ENCODE measurements at regions not wholly inside any gene's neighbourhood (a gene's known extent, or its start where the extent isn't known, plus 50 kb on each side); places are given as distances from the start of the nearest gene placed in this dataset.
A peak's percentile ranks its signal among the peaks of the same experiment; 100 is the strongest.

- H3K27me3 ChIP-seq, result no peaks in the 10 kb centered on the region
- H3K36me3 ChIP-seq, result no peaks in the 10 kb centered on the region
- H3K27ac ChIP-seq, result no peak overlapping the region
- no peak for DNase-seq
- no peaks in the 10 kb centered on the region for H3K9me3 ChIP-seq
- TF ChIP-seq CTCF (IDR thresholded peaks at IDR 0.05), result no peak
- TF ChIP-seq POLR2A (IDR thresholded peaks at IDR 0.05), result no peak
- no peaks in the 10 kb centered on the region for H3K4me1 ChIP-seq
- no peak overlapping the region for H3K4me3 ChIP-seq
Measured at GRCh38 chr13:44149821-44150220, 223.8 kb upstream of the SERP2 start.

- TF ChIP-seq CTCF (IDR thresholded peaks at IDR 0.05), result no peak
- Histone ChIP-seq H3K4me1 (peaks cover 0 to 11% (median 0%) of the 10 kb centered on the region in 4 donors), H3K27ac (no peak overlapping the region), H3K27me3 (no peaks in the 10 kb centered on the region), H3K9me3 (no peaks in the 10 kb centered on the region), H3K36me3 (no peaks in the 10 kb centered on the region), H3K4me3 (no peak overlapping the region)
- DNase-seq, result no peak
Measured at GRCh38 chr13:44151474-44151873, 222.2 kb upstream of the SERP2 start.

- Histone ChIP-seq H3K27ac (no peak overlapping the region), H3K9me3 (no peaks in the 10 kb centered on the region), H3K27me3 (no peaks in the 10 kb centered on the region), H3K4me3 (no peak overlapping the region), H3K36me3 (no peaks in the 10 kb centered on the region), H3K4me1 (peaks cover 0 to 11% (median 0%) of the 10 kb centered on the region in 4 donors)
- no peak for DNase-seq
- no peak for TF ChIP-seq POLR2A (IDR thresholded peaks at IDR 0.05)
Measured at GRCh38 chr13:44153496-44153895, 220.1 kb upstream of the SERP2 start.

GRCh38 chr13:44155422-44156293, 218.0 kb upstream of the SERP2 start:
- H3K36me3 ChIP-seq, result no peaks in the 10 kb centered on the region
- peak overlapping the region in 1 of 4 donors; percentile 26 for H3K4me3 ChIP-seq
- peak overlapping the region in 2 of 4 donors; percentile 27 to 47 for H3K27ac ChIP-seq
- no peaks in the 10 kb centered on the region for H3K9me3 ChIP-seq
- no peak for TF ChIP-seq CTCF (IDR thresholded peaks at IDR 0.05)
- TF ChIP-seq POLR2A (IDR thresholded peaks at IDR 0.05), result no peak
- H3K27me3 ChIP-seq, result no peaks in the 10 kb centered on the region
- peak in 2 of 3 donors; percentile 55 to 60 for DNase-seq
- H3K4me1 ChIP-seq, result peaks cover 0 to 11% (median 0%) of the 10 kb centered on the region in 4 donors

GRCh38 chr13:44156294-44156658, 217.3 kb upstream of the SERP2 start:
- TF ChIP-seq POLR2A (IDR thresholded peaks at IDR 0.05) (no peak), CTCF (IDR thresholded peaks at IDR 0.05) (no peak)
- Histone ChIP-seq H3K27me3 (no peaks in the 10 kb centered on the region), H3K36me3 (no peaks in the 10 kb centered on the region), H3K9me3 (no peaks in the 10 kb centered on the region), H3K4me3 (peak overlapping the region in 1 of 4 donors; percentile 26), H3K4me1 (peaks cover 0 to 11% (median 0%) of the 10 kb centered on the region in 4 donors), H3K27ac (peak overlapping the region in 1 of 4 donors; percentile 27)
- DNase-seq, result no peak

GRCh38 chr13:44157606-44158005, 216.0 kb upstream of the SERP2 start:
- Histone ChIP-seq H3K9me3 (no peaks in the 10 kb centered on the region), H3K27me3 (no peaks in the 10 kb centered on the region), H3K4me1 (peaks cover 0 to 11% (median 0%) of the 10 kb centered on the region in 4 donors), H3K27ac (no peak overlapping the region), H3K4me3 (no peak overlapping the region), H3K36me3 (no peaks in the 10 kb centered on the region)
- DNase-seq, result no peak
- TF ChIP-seq CTCF (IDR thresholded peaks at IDR 0.05) (no peak), POLR2A (IDR thresholded peaks at IDR 0.05) (no peak)
